ENCODE measurements at regions not wholly inside any gene's neighbourhood (a gene's known extent, or its start where the extent isn't known, plus 50 kb on each side); places are given as distances from the start of the nearest gene placed in this dataset.

GRCh38 chr3:80564391-80564790 lies 796.6 kb upstream of the ROBO1 start:
- TF ChIP-seq MAFK (IDR thresholded peaks at IDR 0.05; ENCODE audit: partially characterized antibody) (no peak), SMC3 (IDR thresholded peaks at IDR 0.05) (no peak)

Data from A549 (cell line).